Cardiac fibroblast (primary cell): ENCODE measurements at regions not wholly inside any gene's neighbourhood (a gene's known extent, or its start where the extent isn't known, plus 50 kb on each side); places are given as distances from the start of the nearest gene placed in this dataset.
"Not testable (repeated sequence)": the region's sequence is repeated elsewhere in the genome, so short reads cannot be mapped to it uniquely, and the experiment has no call there.

Experiments
- DNase-seq, 2 donors: peaks; one replicate each; pipeline versions ENCODE4 v3.0.0 to v3.0.0-alpha.2; 2010; ENCODE audit warnings: low read depth in 2 of 2
- H3K4me3 ChIP-seq, 2 donors: replicated peaks in 1 of 2; 1 replicate in 1 of 2; 2 replicates in 1 of 2; pipeline ENCODE4 v1.5.1; 2011; ENCODE audit warnings: low read depth in 2 of 2, low read length in 2 of 2, mild to moderate bottlenecking in 2 of 2, moderate library complexity in 1 of 2
- CTCF ChIP-seq: IDR thresholded peaks from one replicate; pipeline ENCODE4 v1.5.1; 2011; ENCODE audit warnings: low read depth, mild to moderate bottlenecking, low read length, inconsistent platforms

GRCh38 chr18:54465502-54465901 lies 107.8 kb downstream of the C18orf54 start:
- DNase-seq = no peak
- no peak for TF ChIP-seq CTCF
- no peak overlapping the region for H3K4me3 ChIP-seq

GRCh38 chr18:54466248-54467005 lies 108.7 kb downstream of the C18orf54 start:
- no peak for TF ChIP-seq CTCF
- DNase-seq = no peak
- no peak overlapping the region for H3K4me3 ChIP-seq

GRCh38 chr18:54479365-54479764 lies 111.7 kb upstream of the DYNAP start:
- TF ChIP-seq CTCF = no peak
- DNase-seq = peak in 1 of 2 donors; percentile 5
- H3K4me3 ChIP-seq = no peak overlapping the region

GRCh38 chr18:54480616-54481015 lies 110.4 kb upstream of the DYNAP start:
- no peak for TF ChIP-seq CTCF
- no peak overlapping the region for H3K4me3 ChIP-seq
- DNase-seq = no peak

- DNase-seq, H3K4me3 ChIP-seq: not testable (repeated sequence)
Measured at GRCh38 chr18:54502451-54502850, 88.6 kb upstream of the DYNAP start.

- H3K4me3 ChIP-seq = no peak overlapping the region
- TF ChIP-seq CTCF = no peak
- peak in 1 of 2 donors; percentile 2 for DNase-seq
Measured at GRCh38 chr18:54503131-54503894, 87.7 kb upstream of the DYNAP start.

- TF ChIP-seq CTCF = no peak
- no peak for DNase-seq
- no peak overlapping the region for H3K4me3 ChIP-seq
Measured at GRCh38 chr18:54506516-54507261, 84.4 kb upstream of the DYNAP start.
